ENCODE measurements at regions not wholly inside any gene's neighbourhood (a gene's known extent, or its start where the extent isn't known, plus 50 kb on each side); places are given as distances from the start of the nearest gene placed in this dataset.

DNA sequence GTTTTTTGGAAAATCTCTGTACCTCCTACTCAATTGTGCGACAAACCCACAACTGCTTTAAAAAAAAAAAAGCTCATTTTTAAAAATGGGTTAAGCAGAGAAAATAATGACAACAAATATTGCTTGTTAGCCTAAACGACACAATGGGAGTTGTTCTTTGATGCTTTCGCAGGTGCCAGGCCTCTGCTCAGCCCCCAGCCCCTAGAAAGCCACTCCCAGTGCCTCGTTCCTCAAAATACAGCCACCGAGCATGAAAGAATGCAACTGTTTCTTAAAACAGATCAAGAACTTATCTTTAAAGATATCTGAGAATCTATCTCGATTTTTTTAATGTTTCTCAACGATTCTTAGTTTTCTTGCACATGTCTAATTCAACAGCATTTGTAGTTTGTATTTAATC lies 85.2 kb upstream of the PFKP start:
- TF ChIP-seq EP300 (IDR thresholded peaks at IDR 0.05) (no peak), POLR2A (IDR thresholded peaks at IDR 0.05) (no peak)
- TF ChIP-seq, protein P1, sequence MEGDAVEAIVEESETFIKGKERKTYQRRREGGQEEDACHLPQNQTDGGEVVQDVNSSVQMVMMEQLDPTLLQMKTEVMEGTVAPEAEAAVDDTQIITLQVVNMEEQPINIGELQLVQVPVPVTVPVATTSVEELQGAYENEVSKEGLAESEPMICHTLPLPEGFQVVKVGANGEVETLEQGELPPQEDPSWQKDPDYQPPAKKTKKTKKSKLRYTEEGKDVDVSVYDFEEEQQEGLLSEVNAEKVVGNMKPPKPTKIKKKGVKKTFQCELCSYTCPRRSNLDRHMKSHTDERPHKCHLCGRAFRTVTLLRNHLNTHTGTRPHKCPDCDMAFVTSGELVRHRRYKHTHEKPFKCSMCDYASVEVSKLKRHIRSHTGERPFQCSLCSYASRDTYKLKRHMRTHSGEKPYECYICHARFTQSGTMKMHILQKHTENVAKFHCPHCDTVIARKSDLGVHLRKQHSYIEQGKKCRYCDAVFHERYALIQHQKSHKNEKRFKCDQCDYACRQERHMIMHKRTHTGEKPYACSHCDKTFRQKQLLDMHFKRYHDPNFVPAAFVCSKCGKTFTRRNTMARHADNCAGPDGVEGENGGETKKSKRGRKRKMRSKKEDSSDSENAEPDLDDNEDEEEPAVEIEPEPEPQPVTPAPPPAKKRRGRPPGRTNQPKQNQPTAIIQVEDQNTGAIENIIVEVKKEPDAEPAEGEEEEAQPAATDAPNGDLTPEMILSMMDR (IDR thresholded peaks at IDR 0.05) = no peak
- no peaks in the 10 kb centered on the region for H3K9me3 ChIP-seq
- intact Hi-C loops (cut with DNase I) = no loop called here
- no peaks in the 10 kb centered on the region for H3K27me3 ChIP-seq
- no peak overlapping the region for H3K27ac ChIP-seq
- no peak for DNase-seq
- H3K4me1 ChIP-seq (ENCODE audit: insufficient read depth) = no peaks in the 10 kb centered on the region
- H3K36me3 ChIP-seq = no peaks in the 10 kb centered on the region
- 79 to 81% (median 79%) methylated on average over 7 of the region's 7 CpGs for WGBS, 3 donors
- H3K4me3 ChIP-seq = no peak overlapping the region

DNA sequence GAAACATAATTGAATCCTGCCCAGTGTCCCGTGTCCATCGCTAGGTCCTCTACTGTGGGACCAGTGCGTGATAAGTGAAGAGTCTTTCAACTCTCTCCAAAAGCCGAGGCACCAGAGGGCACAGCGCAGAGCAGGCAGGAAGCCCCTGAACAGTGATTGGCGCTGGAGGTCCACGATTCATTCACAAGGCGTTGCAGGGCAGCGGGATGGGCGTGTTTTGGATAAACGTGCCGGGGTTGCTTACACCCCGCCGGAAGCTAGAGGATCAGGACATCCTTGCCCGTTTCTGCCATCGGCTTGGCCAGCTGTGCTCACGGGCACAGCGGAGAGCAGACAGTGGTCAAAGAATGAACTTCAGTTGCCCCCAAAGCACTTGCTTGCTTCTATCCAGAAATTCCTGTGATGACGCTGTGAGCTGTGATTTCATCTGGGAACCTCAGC lies 86.0 kb upstream of the PFKP start:
- no peak for TF ChIP-seq POLR2A (IDR thresholded peaks at IDR 0.05)
- no peak for TF ChIP-seq EP300 (IDR thresholded peaks at IDR 0.05)
- TF ChIP-seq, protein P1 (IDR thresholded peaks at IDR 0.05) = no peak
- DNase-seq = no peak
- Histone ChIP-seq H3K36me3 (no peaks in the 10 kb centered on the region), H3K4me1 (ENCODE audit: insufficient read depth) (no peaks in the 10 kb centered on the region), H3K4me3 (no peak overlapping the region), H3K27me3 (no peaks in the 10 kb centered on the region), H3K27ac (no peak overlapping the region), H3K9me3 (no peaks in the 10 kb centered on the region)
- 85 to 87% (median 86%) methylated on average over 19 of the region's 19 CpGs for WGBS, 3 donors
- intact Hi-C loops (cut with DNase I) = no loop called here

DNA sequence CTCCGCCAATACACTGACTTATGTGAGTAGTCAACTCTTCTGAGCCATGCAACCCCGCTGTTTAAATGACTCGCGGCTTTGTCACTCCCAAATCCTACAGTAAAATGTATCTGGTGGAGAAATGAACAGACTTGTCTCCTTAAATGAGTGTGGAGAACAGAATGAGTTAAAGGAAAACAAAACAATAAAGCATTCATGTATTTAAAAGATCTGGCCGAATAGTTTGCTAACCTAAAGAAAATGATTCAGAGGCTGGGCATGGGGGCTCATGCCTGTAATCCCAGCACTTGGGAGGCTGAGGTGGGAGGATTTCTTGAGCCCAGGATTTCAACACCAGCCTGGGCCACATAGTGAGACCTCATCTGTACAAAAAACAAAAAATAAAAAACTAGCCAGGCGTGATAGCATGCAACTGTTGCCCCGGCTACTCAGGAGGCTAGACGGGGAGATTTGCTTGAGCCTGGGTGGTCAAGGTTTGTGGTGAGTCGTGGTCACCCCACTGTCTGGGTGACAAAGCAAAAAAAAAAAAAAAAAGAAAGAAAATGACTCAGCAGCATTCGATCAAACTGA lies 86.5 kb upstream of the PFKP start:
- WGBS, 3 donors = 67 to 75% (median 69%) methylated on average over 10 of the region's 10 CpGs
- H3K27ac ChIP-seq = no peak overlapping the region
- H3K36me3 ChIP-seq = no peaks in the 10 kb centered on the region
- H3K4me3 ChIP-seq = no peak overlapping the region
- no peak for DNase-seq
- H3K27me3 ChIP-seq = no peaks in the 10 kb centered on the region
- H3K4me1 ChIP-seq (ENCODE audit: insufficient read depth) = no peaks in the 10 kb centered on the region
- intact Hi-C loops (cut with DNase I) = no loop called here
- TF ChIP-seq, protein P1 (IDR thresholded peaks at IDR 0.05) = no peak
- TF ChIP-seq EP300 (IDR thresholded peaks at IDR 0.05) (no peak), POLR2A (IDR thresholded peaks at IDR 0.05) (no peak)
- no peaks in the 10 kb centered on the region for H3K9me3 ChIP-seq

DNA sequence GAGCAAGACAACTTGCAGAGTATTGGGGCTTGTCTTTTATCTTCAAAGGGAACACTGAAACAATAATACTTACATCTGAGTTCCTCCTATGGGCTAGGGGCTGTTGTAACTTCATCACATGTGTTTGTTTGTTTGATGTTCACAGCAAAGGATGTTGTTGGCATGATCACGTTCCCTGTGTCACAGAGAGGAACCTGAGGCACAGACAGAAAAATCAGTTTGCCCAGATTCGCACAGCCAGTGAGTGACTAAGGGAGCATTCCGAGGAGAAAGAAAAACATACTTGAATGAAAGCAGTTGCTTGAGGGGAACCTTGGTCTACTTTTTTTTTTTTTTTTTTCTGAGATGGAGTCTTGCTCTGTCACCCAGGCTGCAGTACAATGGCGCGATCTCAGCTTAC lies 87.2 kb upstream of the PFKP start:
- intact Hi-C loops (cut with DNase I) = no loop called here
- Histone ChIP-seq H3K27me3 (no peaks in the 10 kb centered on the region), H3K4me1 (ENCODE audit: insufficient read depth) (no peaks in the 10 kb centered on the region), H3K36me3 (no peaks in the 10 kb centered on the region), H3K9me3 (no peaks in the 10 kb centered on the region), H3K4me3 (no peak overlapping the region), H3K27ac (no peak overlapping the region)
- no peak for TF ChIP-seq POLR2A (IDR thresholded peaks at IDR 0.05)
- TF ChIP-seq, protein P1 (IDR thresholded peaks at IDR 0.05) = no peak
- TF ChIP-seq EP300 (IDR thresholded peaks at IDR 0.05) = no peak
- DNase-seq = no peak
- WGBS, 3 donors = 84 to 87% (median 86%) methylated on average over 5 of the region's 5 CpGs
